ENCODE measurements at regions not wholly inside any gene's neighbourhood (a gene's known extent, or its start where the extent isn't known, plus 50 kb on each side); places are given as distances from the start of the nearest gene placed in this dataset.
"Not testable (repeated sequence)": the region's sequence is repeated elsewhere in the genome, so short reads cannot be mapped to it uniquely, and the experiment has no call there.

DNA sequence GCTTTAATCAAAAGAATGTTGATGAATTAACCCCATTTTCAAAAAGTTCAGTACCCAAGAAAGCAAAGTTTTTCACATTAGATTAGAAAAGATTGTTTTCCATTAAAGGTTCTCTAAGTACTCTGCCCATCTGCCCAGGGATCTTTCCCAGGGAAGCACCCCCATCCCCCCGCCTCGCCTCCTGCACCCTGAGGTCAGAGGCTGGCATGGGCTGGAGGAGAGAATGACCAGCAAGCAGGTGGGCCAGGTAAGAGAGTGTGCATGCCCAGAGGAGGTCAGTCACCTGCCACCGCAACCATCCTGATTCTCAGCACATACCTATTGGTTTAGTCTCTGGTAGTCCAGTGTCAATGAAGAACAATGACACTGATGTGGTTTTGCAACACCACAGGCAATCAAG, 279.4 kb upstream of the ZNF507 start:
- no peak for TF ChIP-seq POLR2A (IDR thresholded peaks at IDR 0.05)
- no peaks in the 10 kb centered on the region for H3K27me3 ChIP-seq
- H3K4me3 ChIP-seq, result no peak overlapping the region
- no peaks in the 10 kb centered on the region for H3K9me3 ChIP-seq
- in situ Hi-C loops (cut with MboI; ENCODE audit: low pct_ligation_motif_present in 1 of 4, low pct_unique_long_range_greater_than_20kb in 1 of 4, low sequenced_read_pairs in 3 of 4) (no loop called here), intact Hi-C loops (cut with DNase I; ENCODE audit: low total_unique reads) (no loop called here)
- no peaks in the 10 kb centered on the region for H3K4me1 ChIP-seq
- H3K36me3 ChIP-seq, result no peaks in the 10 kb centered on the region
- 83% methylated on average over 3 of the region's 3 CpGs; no CpG with 5 or more reads in 1 of the 2 donors for WGBS, 2 donors (ENCODE audit: low coverage in 1 of 2)
- no peak overlapping the region for H3K27ac ChIP-seq
- DNase-seq, result no peak

DNA sequence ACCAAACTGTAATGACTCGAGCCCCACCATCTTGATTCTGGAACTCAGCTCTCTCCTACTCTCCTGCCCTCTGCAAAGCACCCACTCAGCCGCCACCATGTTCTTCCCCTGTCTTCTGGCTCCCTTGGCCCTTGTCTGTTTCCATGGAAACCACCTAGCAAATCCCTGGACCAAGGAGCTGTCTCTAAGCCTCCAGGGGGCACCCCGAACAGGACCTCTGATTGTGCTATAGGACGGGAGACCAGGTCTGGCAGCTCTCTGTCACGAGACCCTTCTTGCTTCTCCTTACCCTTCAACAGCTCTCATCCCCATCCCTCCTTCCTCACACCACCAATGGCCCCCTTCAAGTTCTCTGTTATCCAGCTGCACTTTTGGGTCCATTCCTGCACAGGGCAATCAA, 277.7 kb upstream of the ZNF507 start:
- Histone ChIP-seq H3K27me3 (no peaks in the 10 kb centered on the region), H3K36me3 (no peaks in the 10 kb centered on the region), H3K9me3 (no peaks in the 10 kb centered on the region), H3K27ac (no peak overlapping the region), H3K4me3 (no peak overlapping the region), H3K4me1 (no peaks in the 10 kb centered on the region)
- DNase-seq, result no peak
- WGBS, 2 donors (ENCODE audit: low coverage in 1 of 2), result 60% methylated on average over 5 of the region's 5 CpGs; no CpG with 5 or more reads in 1 of the 2 donors
- in situ Hi-C loops (cut with MboI; ENCODE audit: low pct_ligation_motif_present in 1 of 4, low pct_unique_long_range_greater_than_20kb in 1 of 4, low sequenced_read_pairs in 3 of 4) (no loop called here), intact Hi-C loops (cut with DNase I; ENCODE audit: low total_unique reads) (no loop called here)
- no peak for TF ChIP-seq CTCF (IDR thresholded peaks at IDR 0.05)
- no peak for TF ChIP-seq POLR2A (IDR thresholded peaks at IDR 0.05)
- no peak for TF ChIP-seq POLR2AphosphoS5 (IDR thresholded peaks at IDR 0.05)
- TF ChIP-seq EP300 (IDR thresholded peaks at IDR 0.05; ENCODE audit: low read depth), result no peak

DNA sequence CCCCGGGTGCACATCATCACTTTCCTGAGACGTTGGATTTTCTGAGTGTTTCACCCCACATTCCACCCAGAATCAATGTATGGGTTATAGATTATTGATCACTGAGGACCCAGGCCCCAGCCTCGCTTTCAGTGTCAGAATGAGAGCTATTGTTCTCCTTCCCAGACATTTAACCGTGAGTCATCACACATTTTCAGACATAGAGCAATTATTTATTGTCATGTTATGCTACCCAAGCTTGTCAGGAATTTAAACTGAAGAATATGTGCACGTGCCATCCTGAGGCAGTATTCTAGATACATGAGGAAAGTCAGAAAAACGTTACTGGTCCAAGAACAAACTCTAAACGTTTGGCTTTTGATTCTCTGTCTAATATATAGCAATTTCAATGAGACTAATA, 276.6 kb upstream of the ZNF507 start:
- DNase-seq, result no peak
- no peaks in the 10 kb centered on the region for H3K27me3 ChIP-seq
- H3K4me3 ChIP-seq, result no peak overlapping the region
- WGBS, 2 donors (ENCODE audit: low coverage in 1 of 2), result 48 to 51% methylated on average over 7 of the region's 7 CpGs
- no peak for TF ChIP-seq CTCF (IDR thresholded peaks at IDR 0.05)
- H3K4me1 ChIP-seq, result no peaks in the 10 kb centered on the region
- in situ Hi-C loops (cut with MboI; ENCODE audit: low pct_ligation_motif_present in 1 of 4, low pct_unique_long_range_greater_than_20kb in 1 of 4, low sequenced_read_pairs in 3 of 4), result no loop called here
- no peaks in the 10 kb centered on the region for H3K36me3 ChIP-seq
- H3K27ac ChIP-seq, result no peak overlapping the region
- intact Hi-C loops (cut with DNase I; ENCODE audit: low total_unique reads), result no loop called here
- H3K9me3 ChIP-seq, result no peaks in the 10 kb centered on the region

DNA sequence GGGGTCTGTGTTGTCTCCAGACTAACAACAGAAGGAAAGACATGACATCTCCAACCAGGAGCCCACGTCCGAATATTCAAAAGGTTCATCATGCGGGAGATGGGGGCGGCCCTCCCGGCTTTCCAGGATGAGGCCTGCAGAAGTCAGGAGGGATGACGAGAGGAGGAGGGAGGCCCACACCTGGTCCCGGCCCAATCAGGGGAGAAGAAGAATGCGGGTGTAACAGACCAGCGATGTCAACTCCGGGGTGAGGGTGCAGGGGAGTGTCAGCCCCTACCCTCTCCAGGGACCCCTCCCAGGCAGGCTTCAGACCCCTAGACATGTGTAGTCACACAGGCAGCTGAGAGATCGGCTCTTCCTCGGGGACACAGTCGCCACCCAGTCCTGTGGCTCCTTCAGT, 275.3 kb upstream of the ZNF507 start:
- 83% methylated on average over 13 of the region's 13 CpGs; no CpG with 5 or more reads in 1 of the 2 donors for WGBS, 2 donors (ENCODE audit: low coverage in 1 of 2)
- TF ChIP-seq EP300 (IDR thresholded peaks at IDR 0.05; ENCODE audit: low read depth), result no peak
- no peak for TF ChIP-seq POLR2AphosphoS5 (IDR thresholded peaks at IDR 0.05)
- no peak for TF ChIP-seq CTCF (IDR thresholded peaks at IDR 0.05)
- no peaks in the 10 kb centered on the region for H3K27me3 ChIP-seq
- no peaks in the 10 kb centered on the region for H3K4me1 ChIP-seq
- no peaks in the 10 kb centered on the region for H3K9me3 ChIP-seq
- intact Hi-C loops (cut with DNase I; ENCODE audit: low total_unique reads) (no loop called here), in situ Hi-C loops (cut with MboI; ENCODE audit: low pct_ligation_motif_present in 1 of 4, low pct_unique_long_range_greater_than_20kb in 1 of 4, low sequenced_read_pairs in 3 of 4) (no loop called here)
- no peak for DNase-seq
- H3K4me3 ChIP-seq, result no peak overlapping the region
- H3K27ac ChIP-seq, result no peak overlapping the region
- no peaks in the 10 kb centered on the region for H3K36me3 ChIP-seq

- no peak for DNase-seq
- Histone ChIP-seq H3K27ac (no peak overlapping the region), H3K4me3 (no peak overlapping the region), H3K9me3 (no peaks in the 10 kb centered on the region), H3K27me3 (no peaks in the 10 kb centered on the region), H3K4me1 (no peaks in the 10 kb centered on the region), H3K36me3 (no peaks in the 10 kb centered on the region)
- TF ChIP-seq POLR2AphosphoS5 (IDR thresholded peaks at IDR 0.05) (no peak), CTCF (IDR thresholded peaks at IDR 0.05) (no peak), EP300 (IDR thresholded peaks at IDR 0.05; ENCODE audit: low read depth) (no peak), POLR2A (IDR thresholded peaks at IDR 0.05) (no peak)
- intact Hi-C loops (cut with DNase I; ENCODE audit: low total_unique reads), result no loop called here
- in situ Hi-C loops (cut with MboI; ENCODE audit: low pct_ligation_motif_present in 1 of 4, low pct_unique_long_range_greater_than_20kb in 1 of 4, low sequenced_read_pairs in 3 of 4), result no loop called here
- WGBS, 2 donors (ENCODE audit: low coverage in 1 of 2), result 74 to 91% methylated on average over 9 of the region's 9 CpGs
These were observed 263.4 kb upstream of the ZNF507 start for GRCh38 chr19:32082028-32082427.

GRCh38 chr19:32084756-32085363, 260.6 kb upstream of the ZNF507 start:
- intact Hi-C loops (cut with DNase I; ENCODE audit: low total_unique reads); DNase-seq; H3K36me3 ChIP-seq; H3K9me3 ChIP-seq; H3K4me3 ChIP-seq; H3K27ac ChIP-seq; H3K27me3 ChIP-seq; in situ Hi-C loops (cut with MboI; ENCODE audit: low pct_ligation_motif_present in 1 of 4, low pct_unique_long_range_greater_than_20kb in 1 of 4, low sequenced_read_pairs in 3 of 4); H3K4me1 ChIP-seq: not testable (repeated sequence)
- WGBS, 2 donors (ENCODE audit: low coverage in 1 of 2), result 81 to 90% methylated on average over 1 of the region's 1 CpG

Measured in transverse colon (tissue), 4 donors.